KMS-11 (cell line): ENCODE measurements at regions not wholly inside any gene's neighbourhood (a gene's known extent, or its start where the extent isn't known, plus 50 kb on each side); places are given as distances from the start of the nearest gene placed in this dataset.

Experiments used
- H2AFZ ChIP-seq: fragments of 200-600 bp; sonication (generic); 2 replicates; pipeline ENCODE4 v1.6.1; 2016; ENCODE audit warnings: antibody characterized with exemption, mixed run types, low read depth
- H3K27ac ChIP-seq: fragments of 200-600 bp; sonication (generic); 2 replicates; pipeline ENCODE4 v1.6.1; 2016; ENCODE audit warnings: mild to moderate bottlenecking, mixed run types
- H3K27me3 ChIP-seq: fragments of 200-600 bp; sonication (generic); 2 replicates; pipeline ENCODE4 v1.6.1; 2017; ENCODE audit warnings: mild to moderate bottlenecking, low read depth, mixed run types, moderate library complexity; ENCODE audit not compliant: insufficient read depth
- H3K36me3 ChIP-seq: fragments of 200-600 bp; sonication (generic); 2 replicates; pipeline ENCODE4 v1.6.1; 2017; ENCODE audit warnings: mild to moderate bottlenecking, mixed run types; ENCODE audit not compliant: insufficient read depth
- H3K4me1 ChIP-seq: fragments of 200-600 bp; sonication (generic); 2 replicates; pipeline ENCODE4 v1.6.1; 2016; ENCODE audit warnings: mild to moderate bottlenecking, low read depth, mixed run types; ENCODE audit not compliant: poor library complexity, severe bottlenecking
- H3K4me2 ChIP-seq: fragments of 200-600 bp; sonication (generic); 2 replicates; pipeline ENCODE4 v1.7.0; 2016; ENCODE audit warnings: mild to moderate bottlenecking, mixed run types
- H3K4me3 ChIP-seq: fragments of 200-600 bp; sonication (generic); IDR thresholded peaks from 2 replicates; pipeline ENCODE4 v1.6.1; 2017; ENCODE audit warnings: low read depth, low read length, mixed read lengths; ENCODE audit not compliant: insufficient read depth
- H3K79me2 ChIP-seq: fragments of 200-600 bp; sonication (generic); 2 replicates; pipeline ENCODE4 v1.6.1; 2016; ENCODE audit warnings: low read depth, mixed run types; ENCODE audit not compliant: insufficient read depth
- H3K9ac ChIP-seq: fragments of 200-600 bp; sonication (generic); 2 replicates; pipeline ENCODE4 v1.6.1; 2016; ENCODE audit warnings: mild to moderate bottlenecking, mixed run types
- H4K20me1 ChIP-seq: fragments of 200-600 bp; sonication (generic); 2 replicates; pipeline ENCODE4 v1.6.1; 2016; ENCODE audit warnings: mild to moderate bottlenecking, mixed run types; ENCODE audit not compliant: insufficient read depth
- CTCF ChIP-seq: fragments of 200-600 bp; sonication (generic); conservative IDR thresholded peaks from 2 replicates; pipeline ENCODE4 v1.6.1; 2017; ENCODE audit warnings: low read depth, mild to moderate bottlenecking, antibody characterized with exemption, low read length, moderate library complexity, mixed read lengths

GRCh38 chr5:169507051-169507450 lies 76.5 kb upstream of the SPDL1 start:
- Histone ChIP-seq H3K9ac (no peak overlapping the region), H3K79me2 (no peaks in the 10 kb centered on the region), H3K36me3 (no peaks in the 10 kb centered on the region), H3K4me2 (no peak overlapping the region), H3K4me3 (no peak overlapping the region), H4K20me1 (no peaks in the 10 kb centered on the region), H3K27me3 (no peaks in the 10 kb centered on the region), H2AFZ (no peak overlapping the region), H3K27ac (no peak overlapping the region), H3K4me1 (no peaks in the 10 kb centered on the region)
- TF ChIP-seq CTCF: no peak

GRCh38 chr5:169503886-169504285 lies 79.7 kb upstream of the SPDL1 start:
- H3K27ac ChIP-seq: no peak overlapping the region
- no peaks in the 10 kb centered on the region for H3K79me2 ChIP-seq
- no peak overlapping the region for H2AFZ ChIP-seq
- no peak overlapping the region for H3K9ac ChIP-seq
- TF ChIP-seq CTCF: no peak
- H3K36me3 ChIP-seq: no peaks in the 10 kb centered on the region
- no peaks in the 10 kb centered on the region for H3K27me3 ChIP-seq
- no peaks in the 10 kb centered on the region for H3K4me1 ChIP-seq
- H3K4me3 ChIP-seq: no peak overlapping the region
- no peak overlapping the region for H3K4me2 ChIP-seq
- H4K20me1 ChIP-seq: no peaks in the 10 kb centered on the region

- no peaks in the 10 kb centered on the region for H3K79me2 ChIP-seq
- H3K4me3 ChIP-seq: no peak overlapping the region
- H2AFZ ChIP-seq: no peak overlapping the region
- no peaks in the 10 kb centered on the region for H3K27me3 ChIP-seq
- H3K4me2 ChIP-seq: no peak overlapping the region
- no peak overlapping the region for H3K9ac ChIP-seq
- TF ChIP-seq CTCF: no peak
- H3K4me1 ChIP-seq: no peaks in the 10 kb centered on the region
- H4K20me1 ChIP-seq: no peaks in the 10 kb centered on the region
- no peaks in the 10 kb centered on the region for H3K36me3 ChIP-seq
- no peak overlapping the region for H3K27ac ChIP-seq
Observed at GRCh38 chr5:169499990-169500505, 83.5 kb upstream of the SPDL1 start.

- Histone ChIP-seq H3K4me3 (no peak overlapping the region), H2AFZ (no peak overlapping the region), H3K4me1 (no peaks in the 10 kb centered on the region), H4K20me1 (no peaks in the 10 kb centered on the region), H3K4me2 (no peak overlapping the region), H3K79me2 (no peaks in the 10 kb centered on the region), H3K9ac (no peak overlapping the region), H3K27me3 (no peaks in the 10 kb centered on the region), H3K36me3 (no peaks in the 10 kb centered on the region), H3K27ac (no peak overlapping the region)
- no peak for TF ChIP-seq CTCF
Observed at GRCh38 chr5:169496878-169497277, 86.7 kb upstream of the SPDL1 start.
